Epidermal melanocyte (primary cell): ENCODE measurements at regions not wholly inside any gene's neighbourhood (a gene's known extent, or its start where the extent isn't known, plus 50 kb on each side); places are given as distances from the start of the nearest gene placed in this dataset.

Experiments used
- DNase-seq: peaks from one replicate; pipeline ENCODE4 v3.0.0; 2011; ENCODE audit warnings: low spot score; ENCODE audit not compliant: insufficient read length

DNA sequence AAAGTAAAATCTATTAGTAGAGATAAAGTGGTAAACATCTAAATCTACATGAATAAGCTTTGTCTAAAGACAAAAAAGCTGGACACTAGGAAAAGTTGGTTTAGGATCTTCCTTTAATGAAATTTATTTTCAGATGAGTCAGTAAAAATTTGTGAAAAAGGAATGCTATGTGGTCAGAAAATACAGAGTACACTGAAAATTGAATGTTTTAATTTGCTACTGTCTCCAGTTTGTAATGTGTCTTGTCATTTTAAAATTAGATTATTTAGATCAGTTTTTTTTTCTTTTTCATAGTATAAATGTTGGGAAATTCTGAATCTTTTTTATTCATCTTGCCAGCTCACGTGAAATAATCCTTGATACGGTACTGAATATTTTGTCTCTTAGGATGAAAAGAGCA, 56.9 kb downstream of the SLITRK6 start:
- no peak for DNase-seq

DNA sequence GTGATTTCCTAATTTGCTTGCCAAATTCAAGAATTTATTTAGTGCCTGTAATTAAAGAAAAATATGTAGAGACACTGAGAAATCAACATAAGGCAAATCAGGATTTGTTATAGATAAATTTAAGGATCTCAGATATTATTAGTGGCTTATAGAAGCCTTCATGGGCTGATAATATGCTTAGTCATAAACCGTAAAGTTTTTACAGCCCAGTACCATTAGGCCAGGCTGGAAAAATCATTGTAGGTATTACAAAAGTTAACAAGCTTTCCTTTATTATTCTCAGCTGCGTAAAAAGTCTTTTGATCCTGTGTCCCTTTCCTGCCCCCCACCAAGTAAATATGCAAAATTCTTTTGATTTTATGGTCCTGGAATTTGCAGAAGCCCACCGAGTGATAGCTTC, 58.2 kb downstream of the SLITRK6 start:
- DNase-seq, result no peak

DNA sequence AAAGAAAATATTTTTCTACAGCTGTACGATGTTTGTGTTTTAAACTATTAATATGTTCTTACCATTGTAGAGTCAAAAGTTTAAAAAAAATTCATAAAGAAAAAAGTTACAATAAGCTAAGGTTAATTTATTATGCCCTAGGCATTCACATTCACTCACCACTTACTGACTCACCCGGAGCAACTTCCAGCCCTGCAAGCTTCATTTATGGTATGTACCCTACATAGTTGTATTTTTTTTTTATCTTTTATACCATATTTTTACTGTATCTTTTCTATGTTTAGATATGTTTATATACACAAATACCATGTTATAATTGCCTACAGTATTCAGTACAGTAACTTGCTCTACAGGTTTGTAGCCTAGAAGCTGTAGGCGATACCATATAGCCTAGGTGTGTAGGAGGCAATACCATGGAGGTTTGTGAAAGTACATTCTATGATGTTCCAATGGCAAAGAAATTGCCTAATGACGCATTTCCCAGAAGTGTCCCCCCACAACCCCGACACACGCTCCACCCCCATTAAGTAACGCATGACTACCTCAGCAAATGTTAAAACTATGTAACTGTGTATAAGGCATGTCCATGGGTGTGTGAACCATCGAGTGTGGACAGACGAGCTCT, 60.4 kb downstream of the SLITRK6 start:
- DNase-seq, result no peak

DNA sequence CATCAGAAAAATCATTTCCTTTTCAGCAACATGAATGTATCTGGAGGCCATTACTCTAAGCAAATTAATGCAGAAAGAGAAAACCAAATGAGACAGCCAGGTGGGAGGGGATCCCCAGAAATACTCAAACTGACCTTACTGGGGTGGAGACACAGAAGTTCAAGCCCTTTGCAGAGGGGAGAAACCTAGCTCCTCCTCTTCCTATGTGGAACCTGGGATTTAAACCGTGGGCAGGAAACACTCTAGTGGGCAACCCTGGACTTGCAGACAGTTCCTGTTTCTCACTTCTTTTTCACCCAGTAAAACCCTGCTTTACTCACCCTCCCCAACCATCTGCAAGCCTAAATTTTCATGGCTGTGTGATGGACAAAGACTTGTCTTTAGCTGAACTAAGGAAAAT, 61.3 kb downstream of the SLITRK6 start:
- DNase-seq, result no peak

DNA sequence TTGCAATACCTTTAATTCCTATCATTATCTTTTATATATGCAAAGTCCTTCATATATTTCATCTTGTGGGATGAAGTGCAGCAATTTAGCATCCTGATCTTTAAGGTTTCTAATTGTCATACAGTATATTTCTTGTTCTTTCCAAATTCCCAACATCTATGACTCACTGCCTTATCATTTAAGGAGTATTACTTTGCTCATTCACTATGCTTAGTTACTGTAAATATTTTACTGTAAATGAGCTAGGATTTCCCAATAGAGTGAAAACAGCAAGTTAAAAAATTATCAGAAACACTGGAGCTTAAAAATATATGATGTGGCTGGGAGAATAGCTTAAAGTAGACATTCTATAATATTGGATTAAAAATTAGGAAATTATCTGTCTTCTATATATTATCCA, 69.9 kb downstream of the SLITRK6 start:
- DNase-seq, result no peak

DNA sequence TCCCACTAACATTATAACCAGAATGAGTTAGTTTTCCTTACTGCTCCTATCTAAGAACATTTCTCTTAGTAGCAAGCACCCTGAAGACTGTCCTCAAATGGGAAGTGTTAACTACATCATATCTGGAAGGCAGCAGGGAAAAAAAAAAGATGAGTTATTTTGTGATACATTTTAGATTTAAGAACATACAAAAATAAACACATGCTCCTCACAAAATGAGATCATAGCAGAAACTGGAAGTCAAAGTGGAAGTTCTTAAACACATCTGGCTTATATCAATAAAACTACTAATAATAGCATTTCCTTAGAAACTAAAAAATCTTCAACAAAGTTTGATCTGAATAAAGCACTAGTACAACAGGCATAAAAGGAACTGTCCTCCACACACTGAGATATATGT, 70.4 kb downstream of the SLITRK6 start:
- DNase-seq, result no peak

DNA sequence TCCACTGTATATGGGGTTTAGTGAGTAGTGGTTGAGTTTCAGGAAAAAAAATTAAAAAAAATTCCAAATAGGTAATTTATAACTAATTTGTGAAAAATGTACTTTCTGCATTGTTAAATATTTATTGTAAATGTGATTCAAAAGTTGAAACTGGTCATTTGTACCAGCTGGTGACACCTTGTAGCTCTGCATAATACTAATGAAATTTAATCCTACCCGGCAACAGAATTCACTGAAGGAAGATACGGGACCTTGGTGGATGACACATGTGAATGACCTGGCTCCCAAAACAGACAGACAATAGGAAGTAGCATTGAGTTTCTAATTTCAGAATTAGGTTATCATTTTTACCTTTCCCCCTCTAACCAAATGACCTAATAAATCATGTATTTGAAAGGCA, 73.8 kb downstream of the SLITRK6 start:
- DNase-seq, result no peak

DNA sequence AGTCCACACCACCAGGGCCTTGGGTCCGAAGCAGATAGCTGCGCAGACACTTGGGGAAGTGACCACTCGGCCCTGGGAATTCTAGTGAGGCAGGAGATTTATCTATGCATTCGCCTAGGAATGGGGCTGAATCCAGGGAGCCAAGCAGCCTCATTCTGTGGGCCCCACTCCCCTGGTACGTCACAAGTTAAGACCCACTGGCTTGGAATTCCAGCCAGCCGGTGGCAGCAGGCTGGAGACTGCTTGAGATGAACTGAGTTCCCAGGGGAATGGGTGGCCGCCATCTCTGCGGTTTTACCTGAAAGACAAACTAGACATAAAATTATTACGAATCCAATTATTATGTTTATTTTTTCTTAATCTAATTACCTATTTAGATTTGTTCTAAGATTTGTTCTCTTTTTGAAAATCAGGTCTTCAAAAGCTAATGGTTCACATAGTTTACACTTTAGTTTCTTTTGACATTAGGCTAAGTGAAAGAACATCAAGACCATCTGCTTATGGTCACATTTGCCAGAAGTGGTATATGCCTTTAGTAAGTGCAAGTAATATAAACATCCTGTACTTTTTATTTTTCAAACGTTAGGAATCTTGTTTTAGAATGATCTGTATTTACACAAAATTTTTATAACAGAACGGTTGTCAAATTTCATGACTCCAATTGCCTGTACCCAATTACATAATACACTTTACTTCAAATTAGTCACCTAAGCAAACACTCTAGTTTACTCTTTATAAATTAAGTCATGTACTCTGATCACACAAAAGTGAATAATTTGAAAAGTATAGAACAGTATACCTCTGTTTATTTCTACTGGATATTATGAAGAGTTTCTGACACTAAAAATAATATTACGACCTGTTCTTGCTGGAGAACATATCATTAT, 74.4 kb downstream of the SLITRK6 start:
- no peak for DNase-seq

DNA sequence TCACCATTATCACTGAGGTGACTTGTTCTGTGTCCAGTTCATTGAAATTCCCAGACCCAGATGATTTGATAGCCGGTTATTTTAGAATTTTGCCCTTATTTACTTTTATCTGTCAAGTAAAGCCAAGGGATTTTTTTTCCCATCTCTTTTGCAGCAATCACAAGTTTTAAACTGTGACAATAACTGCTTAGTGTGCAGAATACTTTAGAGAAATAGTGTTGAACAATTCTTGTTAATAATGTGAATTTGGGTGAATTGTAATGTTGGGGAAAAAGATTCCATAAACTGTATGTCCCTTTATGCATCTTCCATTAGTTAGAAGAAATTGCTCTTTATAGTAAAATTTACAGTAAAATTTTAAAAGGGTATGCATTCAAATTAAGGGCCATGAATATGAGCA, 79.5 kb downstream of the SLITRK6 start:
- no peak for DNase-seq

DNA sequence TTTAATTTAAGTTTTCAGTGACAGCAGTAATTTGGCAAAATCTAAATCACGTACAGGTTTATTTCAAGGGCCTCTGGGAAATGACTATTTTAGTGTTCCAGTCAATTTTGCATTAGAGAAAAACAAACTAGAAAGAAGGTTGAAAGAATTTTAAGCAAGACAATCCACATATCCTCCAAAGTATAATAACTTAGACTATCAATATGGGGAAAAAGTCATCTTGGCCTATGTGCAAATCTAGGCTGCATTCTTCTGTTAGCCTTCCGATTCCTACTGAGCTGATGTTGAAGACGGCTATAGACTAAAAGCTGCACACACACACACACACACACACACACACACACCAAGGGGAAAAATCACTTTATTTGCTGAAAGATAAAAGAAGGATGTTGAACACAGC, 81.3 kb downstream of the SLITRK6 start:
- no peak for DNase-seq

DNA sequence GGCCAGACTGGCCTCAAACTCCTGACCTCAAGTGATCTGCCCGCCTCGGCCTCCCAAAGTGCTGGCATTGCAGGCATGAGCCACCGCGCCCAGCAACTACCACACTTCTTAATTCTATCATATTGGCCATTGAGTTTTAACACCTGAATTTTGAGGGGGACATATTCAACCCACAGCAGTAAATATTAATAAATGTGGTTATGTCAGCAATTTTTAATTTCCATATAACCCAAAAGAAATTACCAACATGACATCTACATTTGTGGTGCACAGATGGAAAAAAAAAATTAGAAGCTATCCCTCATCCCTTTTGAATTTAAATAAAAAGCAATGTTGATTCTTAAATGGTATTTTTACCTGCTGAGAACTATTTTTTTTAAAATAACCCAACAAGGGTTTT, 88.7 kb downstream of the SLITRK6 start:
- DNase-seq, result no peak

DNA sequence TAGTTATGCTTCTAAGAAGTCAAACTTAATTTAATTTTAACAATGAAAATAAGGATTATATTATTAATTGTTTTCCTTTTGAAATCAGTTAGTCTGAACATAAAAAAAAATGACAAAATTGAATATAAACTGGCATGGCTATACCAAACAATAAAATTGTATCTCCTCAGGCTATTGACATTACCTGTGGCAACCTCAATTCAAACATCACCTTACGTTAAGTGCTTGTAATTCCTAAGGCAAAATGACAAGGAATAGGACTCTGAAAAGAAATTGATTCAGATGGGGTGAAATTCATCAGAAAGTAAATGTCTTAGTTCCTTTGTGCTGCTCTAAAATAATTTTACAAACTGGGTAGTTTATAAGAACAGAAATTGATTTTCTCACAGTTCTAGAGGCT, 89.5 kb downstream of the SLITRK6 start:
- no peak for DNase-seq

DNA sequence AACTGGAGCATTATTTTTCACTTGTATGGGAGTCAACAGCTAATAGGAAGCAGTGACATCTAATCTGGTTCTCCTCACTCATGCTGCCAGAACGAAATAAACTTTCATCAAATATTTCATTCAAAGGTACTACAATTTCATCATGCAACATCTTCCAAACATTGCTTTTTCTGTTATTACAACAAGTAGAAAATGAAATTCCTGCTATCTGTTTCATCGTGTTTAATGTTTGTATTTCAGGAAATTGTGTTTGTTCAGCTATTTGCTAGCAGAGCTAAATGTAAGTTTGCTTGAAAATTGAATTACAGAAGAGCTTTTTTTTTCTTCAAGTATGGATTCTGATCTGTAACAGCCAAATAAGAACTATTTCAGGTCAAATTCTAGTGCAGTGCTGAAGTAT, 90.1 kb downstream of the SLITRK6 start:
- no peak for DNase-seq

DNA sequence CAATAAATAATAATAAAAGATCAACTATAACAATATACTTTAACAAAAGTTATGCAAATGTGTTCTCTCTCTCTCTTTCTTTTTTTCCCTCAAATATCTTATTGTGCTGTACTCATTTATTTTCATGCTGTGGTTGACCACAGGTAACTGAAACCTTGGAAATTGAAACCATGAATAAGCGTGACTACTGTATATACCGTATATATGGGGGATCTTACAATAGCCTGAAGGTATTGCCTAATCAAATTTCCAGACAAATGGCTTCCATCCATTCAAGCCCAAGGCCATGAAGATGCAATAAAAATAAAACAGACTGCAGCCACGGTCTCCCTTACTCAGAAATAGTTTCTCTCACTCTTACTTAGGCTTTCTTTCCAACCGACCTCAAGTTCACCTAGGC, 98.3 kb downstream of the SLITRK6 start:
- no peak for DNase-seq

DNA sequence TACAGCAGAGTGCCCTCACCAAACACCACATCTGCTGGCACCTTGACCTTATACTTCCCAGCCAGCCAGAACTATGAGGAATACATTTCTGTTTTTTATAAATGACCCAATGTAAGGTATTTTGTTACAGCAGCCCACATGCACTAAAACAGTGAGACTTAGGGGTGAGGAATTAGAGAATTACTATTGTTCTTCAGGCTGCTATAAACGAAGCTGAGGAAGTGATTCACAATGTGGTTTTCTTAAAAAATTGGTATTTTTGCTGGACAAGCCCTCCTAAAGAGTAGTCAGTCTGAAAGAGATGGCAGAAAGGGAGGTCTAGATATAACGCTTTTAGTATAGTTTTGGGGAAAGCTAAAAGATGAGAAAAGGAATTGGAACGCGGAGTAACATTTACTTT, 101.0 kb downstream of the SLITRK6 start:
- DNase-seq, result no peak

DNA sequence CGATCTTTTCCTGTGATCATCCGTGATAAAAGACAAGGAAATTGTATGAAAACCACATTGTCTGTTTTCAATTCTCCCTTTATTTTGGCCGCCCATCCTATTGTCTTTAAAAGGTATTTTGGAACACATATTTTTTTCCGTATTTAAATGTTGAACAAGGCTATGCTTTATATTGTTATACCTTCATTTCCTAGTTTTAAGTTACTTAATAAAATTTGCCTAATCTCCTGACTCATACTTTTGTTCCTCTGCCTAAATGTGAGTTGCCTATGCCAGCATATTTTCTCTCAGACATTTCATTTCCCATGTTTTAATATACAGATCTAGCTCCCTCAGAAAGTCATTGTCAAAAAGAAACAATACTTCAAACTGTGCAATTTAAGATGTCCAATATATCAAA, 104.2 kb downstream of the SLITRK6 start:
- DNase-seq, result no peak

DNA sequence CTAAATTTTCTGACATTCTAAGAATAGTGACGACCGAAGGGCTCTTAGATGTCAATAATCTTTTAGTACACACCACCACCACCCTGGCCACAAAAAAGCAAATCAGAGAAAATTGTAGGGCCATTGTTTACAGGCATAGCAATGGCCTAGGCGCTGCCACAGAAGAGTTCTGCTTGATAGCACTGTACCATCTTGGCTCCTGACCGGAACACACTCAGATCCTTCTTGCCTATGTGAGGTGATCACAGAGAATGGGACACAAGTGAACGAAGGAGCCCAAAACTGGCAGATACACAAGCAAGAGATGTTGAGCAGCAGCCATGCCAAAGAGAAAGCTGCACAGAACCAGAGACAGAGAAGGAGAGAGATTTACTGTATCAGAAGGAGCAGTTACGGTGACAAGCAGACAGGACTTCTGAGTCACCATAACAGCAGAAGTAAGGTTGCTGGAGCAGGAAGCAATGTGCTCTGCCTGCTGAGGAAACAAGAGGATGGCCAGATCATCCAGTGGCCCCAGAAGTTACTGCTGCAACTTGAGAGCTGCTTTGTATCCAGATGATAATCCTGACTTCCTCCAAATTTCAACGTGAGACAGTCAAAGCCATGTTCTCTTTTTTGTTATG, 105.2 kb downstream of the SLITRK6 start:
- DNase-seq, result no peak

DNA sequence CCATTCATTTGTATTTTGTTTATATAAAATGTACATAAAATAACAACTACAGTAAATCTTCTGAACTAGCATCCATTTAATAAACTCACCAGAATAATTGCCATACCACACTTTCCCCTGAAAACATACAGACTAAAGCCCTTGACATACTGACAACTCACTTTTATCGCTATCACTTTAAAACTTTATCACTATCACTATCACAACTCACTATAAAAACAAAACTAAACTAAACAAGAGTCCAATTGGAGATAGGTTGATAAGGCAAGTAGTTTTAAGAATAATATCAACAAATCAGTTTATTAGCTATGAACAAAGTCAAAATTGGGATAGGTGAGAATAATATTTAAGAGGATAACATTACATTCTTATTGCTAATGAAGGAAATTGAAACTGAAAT, 108.9 kb downstream of the SLITRK6 start:
- no peak for DNase-seq

DNA sequence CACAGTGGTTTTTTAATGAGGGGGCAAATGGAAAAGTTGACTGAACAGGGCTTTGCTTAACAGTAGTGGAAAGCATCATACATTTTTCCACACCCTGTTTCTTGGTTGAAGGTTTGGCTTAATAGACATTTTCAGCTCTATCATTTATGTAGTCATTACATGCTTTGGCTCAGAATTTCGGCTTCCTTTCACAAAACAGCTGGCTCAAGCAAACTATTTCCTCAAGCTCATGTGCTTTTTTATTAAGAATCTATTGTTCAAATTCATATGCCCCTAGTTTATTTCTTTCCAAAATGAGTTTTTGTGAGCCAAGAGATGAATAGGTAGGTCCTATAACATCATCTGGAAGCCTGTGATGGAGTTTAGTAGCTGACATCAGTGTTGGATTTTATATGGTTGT, 113.8 kb downstream of the SLITRK6 start:
- no peak for DNase-seq

DNA sequence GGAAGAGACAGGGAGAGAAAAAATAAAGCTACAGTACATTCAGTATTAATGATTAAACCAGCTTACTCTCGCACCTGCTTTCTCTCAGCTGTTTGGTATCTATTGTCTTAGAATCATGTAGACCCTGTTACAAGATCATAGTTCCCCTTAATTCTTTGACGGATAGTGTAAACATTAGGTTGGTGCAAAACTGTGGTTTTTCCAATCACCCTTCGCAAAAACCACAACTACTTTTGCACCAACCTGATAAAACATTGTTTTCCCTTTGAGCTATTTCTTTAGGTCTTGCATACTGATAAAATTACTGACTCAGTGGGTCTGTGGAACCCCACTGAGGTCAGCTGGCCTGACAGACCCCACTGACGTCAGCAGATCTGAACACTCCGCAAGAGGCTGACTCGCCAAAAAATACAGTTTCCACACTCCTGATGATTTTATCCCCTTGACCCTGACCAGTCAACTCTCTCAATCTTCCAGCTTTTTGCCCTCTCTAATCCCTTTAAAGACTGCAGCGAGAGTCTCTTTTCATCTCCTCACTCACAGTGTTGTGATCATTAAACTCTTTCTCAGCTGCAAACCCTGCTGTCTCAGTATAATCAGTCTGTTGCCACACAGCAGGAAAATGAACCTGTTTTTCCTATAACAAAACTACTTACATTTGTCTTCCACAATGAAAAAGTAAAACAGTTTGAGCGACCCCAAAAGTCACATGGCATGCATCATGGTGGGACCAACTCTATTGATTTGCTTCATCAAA, 123.9 kb downstream of the SLITRK6 start:
- DNase-seq, result no peak

DNA sequence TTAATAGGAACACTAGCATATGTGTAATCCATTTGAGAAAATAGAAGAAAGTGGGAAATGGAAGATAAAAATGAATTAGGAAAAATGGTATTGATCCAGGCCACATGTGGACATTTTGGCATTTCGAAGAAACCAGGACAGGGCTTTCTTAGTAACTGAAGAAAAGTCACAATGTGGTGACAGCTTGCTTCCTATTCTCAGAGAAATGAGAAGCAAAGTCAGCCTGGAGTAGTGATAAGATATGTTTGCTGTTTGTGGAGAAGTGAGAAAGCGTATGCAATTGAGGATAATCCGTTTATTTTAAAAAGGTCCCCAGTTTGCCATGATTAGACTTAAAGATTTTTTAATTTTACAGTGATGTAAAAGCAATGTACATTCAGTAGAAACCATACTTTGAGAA, 127.9 kb downstream of the SLITRK6 start:
- DNase-seq, result no peak

DNA sequence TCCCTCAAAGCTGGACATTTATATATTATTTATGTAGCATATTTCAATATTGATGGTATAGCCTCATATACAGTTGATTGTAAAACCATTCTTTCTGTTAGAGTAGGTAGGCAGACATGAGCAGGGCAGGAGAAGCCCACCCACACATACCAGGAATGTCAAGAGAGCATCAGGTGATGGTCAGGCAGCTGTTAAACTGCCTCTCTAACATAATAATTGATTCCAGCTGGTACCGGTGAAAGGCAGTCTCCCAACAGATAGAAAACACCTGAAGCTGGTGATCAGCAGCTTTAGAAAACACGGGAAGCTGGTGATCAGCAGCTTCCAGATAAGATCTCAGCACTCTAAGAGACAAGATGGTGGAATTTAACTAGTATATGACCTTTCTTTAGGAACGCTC, 132.9 kb downstream of the SLITRK6 start:
- no peak for DNase-seq
